HUDEP-2 (cell line): ENCODE measurements at regions not wholly inside any gene's neighbourhood (a gene's known extent, or its start where the extent isn't known, plus 50 kb on each side); places are given as distances from the start of the nearest gene placed in this dataset.
"Not testable (repeated sequence)": the region's sequence is repeated elsewhere in the genome, so short reads cannot be mapped to it uniquely, and the experiment has no call there.

Source experiments
- DNase-seq, 76 experiments: peaks; one replicate each; lab custom pipeline; 2025; ENCODE audit not compliant: unreplicated experiment in 76 of 76; lab: John Stamatoyannopoulos, UW

- no peak for DNase-seq
These were observed 261.8 kb upstream of the CYRIA start for GRCh38 chr2:16927398-16927797.

- no peak for DNase-seq
These were observed 259.5 kb upstream of the CYRIA start for GRCh38 chr2:16925145-16925544.

GRCh38 chr2:16915341-16915755, 249.7 kb upstream of the CYRIA start:
- DNase-seq: not testable (repeated sequence)

- DNase-seq: no peak
These were observed 246.1 kb upstream of the CYRIA start for GRCh38 chr2:16911746-16912145.

- DNase-seq: no peak
These were observed 243.0 kb upstream of the CYRIA start for GRCh38 chr2:16908656-16909055.

GRCh38 chr2:16907645-16908282, 242.1 kb upstream of the CYRIA start:
- no peak for DNase-seq

- DNase-seq: not testable (repeated sequence)
These were observed 239.7 kb upstream of the CYRIA start for GRCh38 chr2:16905325-16905724.

GRCh38 chr2:16900405-16901025, 234.9 kb upstream of the CYRIA start:
- DNase-seq: peak in 45 of 76 experiments; percentile 1 to 53 (median 18)

GRCh38 chr2:16899958-16900357, 234.3 kb upstream of the CYRIA start:
- DNase-seq: no peak

- DNase-seq: no peak
These were observed 224.4 kb upstream of the CYRIA start for GRCh38 chr2:16890081-16890480.

GRCh38 chr2:16885027-16885426, 219.4 kb upstream of the CYRIA start:
- no peak for DNase-seq

GRCh38 chr2:16882706-16883105, 217.1 kb upstream of the CYRIA start:
- no peak for DNase-seq

- DNase-seq: no peak
These were observed 215.5 kb upstream of the CYRIA start for GRCh38 chr2:16881122-16881521.

GRCh38 chr2:16871411-16871810, 205.8 kb upstream of the CYRIA start:
- DNase-seq: no peak

- no peak for DNase-seq
These were observed 204.9 kb upstream of the CYRIA start for GRCh38 chr2:16870491-16871076.

- DNase-seq: no peak
These were observed 204.1 kb upstream of the CYRIA start for GRCh38 chr2:16869711-16870110.

- no peak for DNase-seq
These were observed 196.8 kb upstream of the CYRIA start for GRCh38 chr2:16862471-16862870.

GRCh38 chr2:16861530-16861929, 195.9 kb upstream of the CYRIA start:
- DNase-seq: no peak

- no peak for DNase-seq
These were observed 195.5 kb upstream of the CYRIA start for GRCh38 chr2:16861111-16861510.

- DNase-seq: no peak
These were observed 195.0 kb upstream of the CYRIA start for GRCh38 chr2:16860627-16861026.

GRCh38 chr2:16855183-16855582, 189.5 kb upstream of the CYRIA start:
- no peak for DNase-seq

- no peak for DNase-seq
These were observed 187.5 kb upstream of the CYRIA start for GRCh38 chr2:16853088-16853487.
